KMS-11 (cell line): ENCODE measurements at regions not wholly inside any gene's neighbourhood (a gene's known extent, or its start where the extent isn't known, plus 50 kb on each side); places are given as distances from the start of the nearest gene placed in this dataset.

Experiments used
- H2AFZ ChIP-seq: fragments of 200-600 bp; sonication (generic); 2 replicates; pipeline ENCODE4 v1.6.1; 2016; ENCODE audit warnings: antibody characterized with exemption, mixed run types, low read depth
- H3K27ac ChIP-seq: fragments of 200-600 bp; sonication (generic); 2 replicates; pipeline ENCODE4 v1.6.1; 2016; ENCODE audit warnings: mild to moderate bottlenecking, mixed run types
- H3K27me3 ChIP-seq: fragments of 200-600 bp; sonication (generic); 2 replicates; pipeline ENCODE4 v1.6.1; 2017; ENCODE audit warnings: mild to moderate bottlenecking, low read depth, mixed run types, moderate library complexity; ENCODE audit not compliant: insufficient read depth
- H3K36me3 ChIP-seq: fragments of 200-600 bp; sonication (generic); 2 replicates; pipeline ENCODE4 v1.6.1; 2017; ENCODE audit warnings: mild to moderate bottlenecking, mixed run types; ENCODE audit not compliant: insufficient read depth
- H3K4me1 ChIP-seq: fragments of 200-600 bp; sonication (generic); 2 replicates; pipeline ENCODE4 v1.6.1; 2016; ENCODE audit warnings: mild to moderate bottlenecking, low read depth, mixed run types; ENCODE audit not compliant: poor library complexity, severe bottlenecking
- H3K4me2 ChIP-seq: fragments of 200-600 bp; sonication (generic); 2 replicates; pipeline ENCODE4 v1.7.0; 2016; ENCODE audit warnings: mild to moderate bottlenecking, mixed run types
- H3K4me3 ChIP-seq: fragments of 200-600 bp; sonication (generic); IDR thresholded peaks from 2 replicates; pipeline ENCODE4 v1.6.1; 2017; ENCODE audit warnings: low read depth, low read length, mixed read lengths; ENCODE audit not compliant: insufficient read depth
- H3K79me2 ChIP-seq: fragments of 200-600 bp; sonication (generic); 2 replicates; pipeline ENCODE4 v1.6.1; 2016; ENCODE audit warnings: low read depth, mixed run types; ENCODE audit not compliant: insufficient read depth
- H3K9ac ChIP-seq: fragments of 200-600 bp; sonication (generic); 2 replicates; pipeline ENCODE4 v1.6.1; 2016; ENCODE audit warnings: mild to moderate bottlenecking, mixed run types
- H4K20me1 ChIP-seq: fragments of 200-600 bp; sonication (generic); 2 replicates; pipeline ENCODE4 v1.6.1; 2016; ENCODE audit warnings: mild to moderate bottlenecking, mixed run types; ENCODE audit not compliant: insufficient read depth
- TF ChIP-seq, protein P1 (sequence below): fragments of 200-600 bp; sonication (generic); conservative IDR thresholded peaks from 2 replicates; pipeline ENCODE4 v1.6.1; 2017; ENCODE audit warnings: low read depth, mild to moderate bottlenecking, antibody characterized with exemption, low read length, moderate library complexity, mixed read lengths

DNA sequence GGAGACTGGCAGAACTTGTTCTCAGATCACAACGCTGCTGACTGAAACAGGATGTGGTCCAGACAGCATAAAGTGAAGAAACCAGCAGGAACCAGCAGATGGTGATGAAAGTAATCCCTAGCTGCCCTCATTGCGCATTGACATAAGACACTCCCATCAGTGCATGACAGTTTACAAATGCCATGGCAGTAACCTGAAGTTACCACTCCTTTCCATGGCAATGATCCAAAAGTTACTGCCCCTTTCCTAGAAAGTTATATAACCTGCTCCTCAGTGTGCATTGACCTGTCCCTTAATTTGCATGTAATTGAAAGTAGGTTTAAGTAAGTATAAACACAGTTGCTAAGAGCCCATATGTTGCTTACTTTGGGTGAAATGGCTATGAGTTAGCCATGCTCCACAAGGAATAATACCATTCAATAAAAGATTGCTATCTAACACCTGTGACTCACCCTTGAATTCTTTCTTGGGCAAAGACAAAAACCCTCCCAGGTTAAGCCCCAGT lies 149.1 kb upstream of the CD96 start:
- peak overlapping the region; percentile 40; the same call in 1 of the 2 replicates for H3K4me2 ChIP-seq
- no peak overlapping the region for H3K27ac ChIP-seq

DNA sequence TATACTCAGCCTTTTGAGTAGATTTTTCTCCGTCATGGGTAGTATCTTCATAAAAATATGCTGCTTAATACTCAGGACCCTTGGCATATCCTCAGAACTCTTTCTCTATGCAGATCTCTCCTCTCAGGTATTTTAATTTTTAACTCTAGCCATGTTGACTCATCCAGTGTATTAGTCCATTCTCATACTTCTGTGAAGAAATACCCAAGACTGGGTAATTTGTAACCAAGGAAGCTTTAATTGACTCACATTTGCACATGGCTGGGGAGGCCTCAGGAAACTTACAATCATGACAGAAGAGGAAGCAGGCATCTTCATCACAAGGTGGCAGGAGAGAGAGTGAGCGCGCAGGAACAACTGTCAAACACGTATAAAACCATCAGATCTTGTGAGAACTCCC lies 129.3 kb upstream of the CD96 start:
- Histone ChIP-seq H4K20me1 (no peaks in the 10 kb centered on the region), H2AFZ (no peak overlapping the region), H3K9ac (no peak overlapping the region), H3K4me2 (no peak overlapping the region), H3K79me2 (no peaks in the 10 kb centered on the region), H3K27ac (no peak overlapping the region), H3K36me3 (no peaks in the 10 kb centered on the region), H3K4me3 (no peak overlapping the region), H3K4me1 (no peaks in the 10 kb centered on the region), H3K27me3 (no peaks in the 10 kb centered on the region)
- TF ChIP-seq, protein P1, sequence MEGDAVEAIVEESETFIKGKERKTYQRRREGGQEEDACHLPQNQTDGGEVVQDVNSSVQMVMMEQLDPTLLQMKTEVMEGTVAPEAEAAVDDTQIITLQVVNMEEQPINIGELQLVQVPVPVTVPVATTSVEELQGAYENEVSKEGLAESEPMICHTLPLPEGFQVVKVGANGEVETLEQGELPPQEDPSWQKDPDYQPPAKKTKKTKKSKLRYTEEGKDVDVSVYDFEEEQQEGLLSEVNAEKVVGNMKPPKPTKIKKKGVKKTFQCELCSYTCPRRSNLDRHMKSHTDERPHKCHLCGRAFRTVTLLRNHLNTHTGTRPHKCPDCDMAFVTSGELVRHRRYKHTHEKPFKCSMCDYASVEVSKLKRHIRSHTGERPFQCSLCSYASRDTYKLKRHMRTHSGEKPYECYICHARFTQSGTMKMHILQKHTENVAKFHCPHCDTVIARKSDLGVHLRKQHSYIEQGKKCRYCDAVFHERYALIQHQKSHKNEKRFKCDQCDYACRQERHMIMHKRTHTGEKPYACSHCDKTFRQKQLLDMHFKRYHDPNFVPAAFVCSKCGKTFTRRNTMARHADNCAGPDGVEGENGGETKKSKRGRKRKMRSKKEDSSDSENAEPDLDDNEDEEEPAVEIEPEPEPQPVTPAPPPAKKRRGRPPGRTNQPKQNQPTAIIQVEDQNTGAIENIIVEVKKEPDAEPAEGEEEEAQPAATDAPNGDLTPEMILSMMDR, result no peak

More for the DNA sequence above, 149.1 kb upstream of the CD96 start:
- TF ChIP-seq, protein P1, result no peak
- Histone ChIP-seq H3K4me3 (no peak overlapping the region), H4K20me1 (no peaks in the 10 kb centered on the region), H3K9ac (no peak overlapping the region), H2AFZ (no peak overlapping the region), H3K79me2 (no peaks in the 10 kb centered on the region), H3K4me1 (peaks cover 19% of the 10 kb centered on the region), H3K27me3 (no peaks in the 10 kb centered on the region), H3K36me3 (no peaks in the 10 kb centered on the region)

DNA sequence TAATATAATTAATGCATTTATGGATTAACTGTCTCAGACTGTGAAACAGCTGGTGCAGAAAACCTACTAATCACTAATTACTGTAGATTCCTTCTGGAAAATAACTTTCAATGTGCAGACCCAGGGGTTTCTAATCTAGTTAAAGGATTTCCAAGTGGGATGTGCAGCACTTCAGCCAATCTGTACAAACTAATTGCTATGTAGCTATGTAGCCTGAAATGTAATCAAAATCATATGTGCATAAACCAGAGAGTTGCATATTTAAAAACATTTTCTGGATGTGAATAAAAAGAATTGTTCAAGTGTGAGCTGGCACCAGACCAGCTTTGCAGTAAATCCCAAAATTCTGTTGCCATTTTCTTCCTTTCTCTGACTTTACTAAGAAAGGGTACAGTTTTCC lies 127.5 kb upstream of the CD96 start:
- H4K20me1 ChIP-seq, result no peaks in the 10 kb centered on the region
- H3K9ac ChIP-seq, result no peak overlapping the region
- H3K79me2 ChIP-seq, result no peaks in the 10 kb centered on the region
- H3K4me2 ChIP-seq, result no peak overlapping the region
- no peak overlapping the region for H3K4me3 ChIP-seq
- H2AFZ ChIP-seq, result no peak overlapping the region
- H3K36me3 ChIP-seq, result no peaks in the 10 kb centered on the region
- H3K27ac ChIP-seq, result no peak overlapping the region
- no peaks in the 10 kb centered on the region for H3K27me3 ChIP-seq
- H3K4me1 ChIP-seq, result no peaks in the 10 kb centered on the region
- TF ChIP-seq, protein P1, result no peak

DNA sequence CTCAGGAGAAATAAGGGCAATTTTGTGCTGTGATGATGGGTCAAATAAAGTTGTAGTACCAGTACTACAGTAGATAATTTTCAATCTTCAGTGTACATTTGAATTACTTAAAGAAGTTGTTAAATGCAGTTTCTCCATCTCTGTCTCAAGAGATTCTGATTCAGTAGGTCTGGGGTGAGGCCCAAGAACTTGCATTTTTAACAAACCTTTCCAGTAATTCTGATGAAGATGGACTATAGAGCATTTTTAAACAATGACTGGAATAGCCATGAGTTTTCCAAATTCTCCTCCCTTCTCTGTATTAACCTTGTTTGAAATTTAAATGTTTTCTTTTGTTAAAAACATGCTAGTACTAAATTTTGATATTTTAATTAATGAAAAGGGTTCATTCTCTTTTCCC lies 127.0 kb upstream of the CD96 start:
- H3K4me2 ChIP-seq, result no peak overlapping the region
- H2AFZ ChIP-seq, result no peak overlapping the region
- H3K79me2 ChIP-seq, result no peaks in the 10 kb centered on the region
- H4K20me1 ChIP-seq, result no peaks in the 10 kb centered on the region
- H3K27me3 ChIP-seq, result no peaks in the 10 kb centered on the region
- H3K4me3 ChIP-seq, result no peak overlapping the region
- H3K36me3 ChIP-seq, result no peaks in the 10 kb centered on the region
- TF ChIP-seq, protein P1, result no peak
- no peaks in the 10 kb centered on the region for H3K4me1 ChIP-seq
- no peak overlapping the region for H3K9ac ChIP-seq
- H3K27ac ChIP-seq, result no peak overlapping the region
